ENCODE measurements at regions not wholly inside any gene's neighbourhood (a gene's known extent, or its start where the extent isn't known, plus 50 kb on each side); places are given as distances from the start of the nearest gene placed in this dataset.
"Not testable (repeated sequence)": the region's sequence is repeated elsewhere in the genome, so short reads cannot be mapped to it uniquely, and the experiment has no call there.

- TF ChIP-seq USF1 (CRISPR knock-in tag; IDR thresholded peaks at IDR 0.05) (no peak), ZNF219 (CRISPR knock-in tag; IDR thresholded peaks at IDR 0.05; ENCODE audit: borderline replicate concordance) (no peak), MAX (CRISPR knock-in tag; IDR thresholded peaks at IDR 0.05) (no peak), ATF2 (CRISPR knock-in tag; IDR thresholded peaks at IDR 0.05; ENCODE audit: borderline replicate concordance, low read depth) (no peak)
These were observed 463.7 kb downstream of the TMEM135 start (continued) for GRCh38 chr11:87501388-87501787.

GRCh38 chr11:87494936-87495335, 457.2 kb downstream of the TMEM135 start:
- not testable (repeated sequence) for H3K36me3 Mint-ChIP-seq, ATAC-seq

GRCh38 chr11:87494026-87494425, 456.3 kb downstream of the TMEM135 start:
- peak; percentile 20 for ATAC-seq

More at GRCh38 chr11:87494936-87495335, 457.2 kb downstream of the TMEM135 start:
- H3K27me3 Mint-ChIP-seq (ENCODE audit: low read depth), result peaks cover 25% of the 10 kb centered on the region
- DNase-seq (ENCODE audit: low spot score); H3K27ac Mint-ChIP-seq; CTCF ChIA-PET; POLR2A ChIA-PET; H3K4me3 Mint-ChIP-seq: not testable (repeated sequence)
- peaks cover 18% of the 10 kb centered on the region for H3K9me3 Mint-ChIP-seq
- H3K4me1 Mint-ChIP-seq, result peaks cover 37% of the 10 kb centered on the region

GRCh38 chr11:87493516-87493915, 455.8 kb downstream of the TMEM135 start:
- H3K4me3 Mint-ChIP-seq, result no peak overlapping the region
- ATAC-seq (peak; percentile 98), DNase-seq (ENCODE audit: low spot score) (no peak)
- H3K27ac Mint-ChIP-seq, result no peak overlapping the region
- POLR2A ChIA-PET, result no interaction called here
- peaks cover 37% of the 10 kb centered on the region for H3K4me1 Mint-ChIP-seq
- TF ChIP-seq E2F4 (CRISPR knock-in tag; IDR thresholded peaks at IDR 0.05; ENCODE audit: borderline replicate concordance, low read depth), result no peak
- TF ChIP-seq CREM (CRISPR knock-in tag; IDR thresholded peaks at IDR 0.05), result no peak
- TF ChIP-seq ETV6 (CRISPR knock-in tag; IDR thresholded peaks at IDR 0.05), result peak; percentile 83; the same call in 1 of the 2 replicates
- no peak for TF ChIP-seq TCF7 (CRISPR knock-in tag; IDR thresholded peaks at IDR 0.05; ENCODE audit: low read depth)
- no peak for TF ChIP-seq PREB (CRISPR knock-in tag; IDR thresholded peaks at IDR 0.05; ENCODE audit: borderline replicate concordance)
- peak; percentile 13; the same call in 1 of the 2 replicates for TF ChIP-seq ZNF423 (CRISPR knock-in tag; IDR thresholded peaks at IDR 0.05)
- TF ChIP-seq PRRX2 (CRISPR knock-in tag; IDR thresholded peaks at IDR 0.05), result no peak
- TF ChIP-seq ZNF121 (CRISPR knock-in tag; IDR thresholded peaks at IDR 0.05), result no peak
- no peak for TF ChIP-seq ZNF425 (CRISPR knock-in tag; conservative IDR thresholded peaks at IDR 0.05)
- no peak for TF ChIP-seq ELF4 (CRISPR knock-in tag; IDR thresholded peaks at IDR 0.05; ENCODE audit: low read depth)
- H3K27me3 Mint-ChIP-seq (ENCODE audit: low read depth), result peaks cover 25% of the 10 kb centered on the region
- peaks cover 3% of the 10 kb centered on the region for H3K36me3 Mint-ChIP-seq
- H3K9me3 Mint-ChIP-seq, result peaks cover 15% of the 10 kb centered on the region
- CTCF ChIA-PET, result interaction anchor here (1.0 kb wide), 1 partner anchor 72 kb away, joined by 6 read pairs; no protein-coding TSS in a partner anchor

More at GRCh38 chr11:87494026-87494425, 456.3 kb downstream of the TMEM135 start:
- H3K9me3 Mint-ChIP-seq, result peaks cover 19% of the 10 kb centered on the region
- H3K36me3 Mint-ChIP-seq; POLR2A ChIA-PET; H3K27ac Mint-ChIP-seq; DNase-seq (ENCODE audit: low spot score): not testable (repeated sequence)
- H3K4me3 Mint-ChIP-seq, result 0 out of 2 replicates have a peak overlapping the region, but pooled peaks have one; percentile 7
- peaks cover 25% of the 10 kb centered on the region for H3K27me3 Mint-ChIP-seq (ENCODE audit: low read depth)
- H3K4me1 Mint-ChIP-seq, result peaks cover 37% of the 10 kb centered on the region
- CTCF ChIA-PET, result interaction anchor here (1.0 kb wide), 1 partner anchor 73 kb away, joined by 6 read pairs; no protein-coding TSS in a partner anchor
